Esophagus muscularis mucosa (tissue), 4 donors: ENCODE measurements at regions not wholly inside any gene's neighbourhood (a gene's known extent, or its start where the extent isn't known, plus 50 kb on each side); places are given as distances from the start of the nearest gene placed in this dataset.

ENCODE experiments used
- DNase-seq: peaks from one replicate; pipeline ENCODE4 v3.0.0-alpha.2; 2017; ENCODE audit errors: extremely low spot score
- H3K27ac ChIP-seq, 4 donors: fragments of 200-600 bp; sonication (generic); replicated peaks in 1 of 4; 1 replicate in 3 of 4; 2 replicates in 1 of 4; pipeline ENCODE4 v1.5.1; 2016 to 2019; ENCODE audit warnings: mild to moderate bottlenecking in 1 of 4
- H3K27me3 ChIP-seq, 4 donors: fragments of 200-600 bp; sonication (generic); one replicate each; pipeline versions ENCODE4 v1.5.1 to v1.6.0; 2016 to 2019
- H3K36me3 ChIP-seq, 4 donors: fragments of 200-600 bp; sonication (generic); one replicate each; pipeline ENCODE4 v1.5.1; 2016 to 2019
- H3K4me1 ChIP-seq, 4 donors: fragments of 200-600 bp; sonication (generic); one replicate each; pipeline ENCODE4 v1.5.1; 2016 to 2019
- H3K4me3 ChIP-seq, 4 donors: fragments of 200-600 bp; sonication (generic); 1 replicate in 2 of 4; 2 replicates in 2 of 4; pipeline ENCODE4 v1.5.1; 2016 to 2019; ENCODE audit warnings: mild to moderate bottlenecking in 4 of 4, moderate library complexity in 1 of 4
- H3K9me3 ChIP-seq, 4 donors: fragments of 200-600 bp; sonication (generic); 1 replicate in 3 of 4; 2 replicates in 1 of 4; pipeline ENCODE4 v1.5.1; 2016 to 2019
- EP300 ChIP-seq: sonication (generic); formaldehyde crosslinking; IDR thresholded peaks from one replicate; pipeline ENCODE4 v1.6.1; 2017; ENCODE audit warnings: antibody characterized with exemption
- POLR2A ChIP-seq: fragments of 450-650 bp; IDR thresholded peaks from one replicate; pipeline ENCODE4 v1.6.1; 2017; ENCODE audit warnings: antibody characterized with exemption, moderate library complexity, mild to moderate bottlenecking, low read depth
- POLR2AphosphoS5 ChIP-seq, 2 donors: sonication (generic); formaldehyde crosslinking; IDR thresholded peaks; one replicate each; pipeline ENCODE4 v1.6.1; 2017; ENCODE audit warnings: antibody characterized with exemption in 2 of 2
- WGBS: methylation state at CpG from one replicate; pipeline ENCODE4 v1.1.5; 2018; 5-methylcytosine and 5-hydroxymethylcytosine counted together
- intact Hi-C: fragments of 100-400 bp; cut with DNase I; formaldehyde crosslinking; loops from one replicate; pipeline ENCODE4 v1.15.1; 2023
- TF ChIP-seq, protein P1 (sequence below), 3 experiments: fragments of 200-600 bp in 2 of 3; fragments of 450-650 bp in 1 of 3; sonication (generic) in 2 of 3; IDR thresholded peaks; one replicate each; pipeline ENCODE4 v1.5.1; 2017 to 2019; ENCODE audit warnings: antibody characterized with exemption in 3 of 3, mild to moderate bottlenecking in 2 of 3, moderate library complexity in 1 of 3

DNA sequence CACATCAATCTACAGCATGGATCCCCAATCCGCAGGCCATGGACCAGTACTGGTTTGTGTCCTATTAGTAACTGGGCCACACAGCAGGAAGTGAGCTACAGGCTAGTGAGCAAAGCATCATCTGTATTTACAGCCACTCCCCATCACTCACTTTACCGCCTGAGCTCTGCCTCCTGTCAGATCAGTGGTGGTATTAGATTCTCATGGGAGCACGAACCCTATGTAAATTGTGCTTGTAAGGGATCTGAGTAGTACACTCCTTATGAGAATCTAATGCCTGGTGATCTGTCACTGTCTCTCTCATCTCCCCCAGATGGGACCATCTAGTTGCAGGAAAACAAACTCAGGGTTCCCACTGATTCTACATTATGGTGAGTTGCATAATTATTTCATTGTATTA lies 212.7 kb upstream of the FAM174A start:
- 76% methylated on average over 3 of the region's 3 CpGs for WGBS
- TF ChIP-seq, protein P1, sequence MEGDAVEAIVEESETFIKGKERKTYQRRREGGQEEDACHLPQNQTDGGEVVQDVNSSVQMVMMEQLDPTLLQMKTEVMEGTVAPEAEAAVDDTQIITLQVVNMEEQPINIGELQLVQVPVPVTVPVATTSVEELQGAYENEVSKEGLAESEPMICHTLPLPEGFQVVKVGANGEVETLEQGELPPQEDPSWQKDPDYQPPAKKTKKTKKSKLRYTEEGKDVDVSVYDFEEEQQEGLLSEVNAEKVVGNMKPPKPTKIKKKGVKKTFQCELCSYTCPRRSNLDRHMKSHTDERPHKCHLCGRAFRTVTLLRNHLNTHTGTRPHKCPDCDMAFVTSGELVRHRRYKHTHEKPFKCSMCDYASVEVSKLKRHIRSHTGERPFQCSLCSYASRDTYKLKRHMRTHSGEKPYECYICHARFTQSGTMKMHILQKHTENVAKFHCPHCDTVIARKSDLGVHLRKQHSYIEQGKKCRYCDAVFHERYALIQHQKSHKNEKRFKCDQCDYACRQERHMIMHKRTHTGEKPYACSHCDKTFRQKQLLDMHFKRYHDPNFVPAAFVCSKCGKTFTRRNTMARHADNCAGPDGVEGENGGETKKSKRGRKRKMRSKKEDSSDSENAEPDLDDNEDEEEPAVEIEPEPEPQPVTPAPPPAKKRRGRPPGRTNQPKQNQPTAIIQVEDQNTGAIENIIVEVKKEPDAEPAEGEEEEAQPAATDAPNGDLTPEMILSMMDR (IDR thresholded peaks at IDR 0.05) = no peak
- TF ChIP-seq POLR2A (no peak), POLR2AphosphoS5 (IDR thresholded peaks at IDR 0.05) (no peak), EP300 (no peak)

DNA sequence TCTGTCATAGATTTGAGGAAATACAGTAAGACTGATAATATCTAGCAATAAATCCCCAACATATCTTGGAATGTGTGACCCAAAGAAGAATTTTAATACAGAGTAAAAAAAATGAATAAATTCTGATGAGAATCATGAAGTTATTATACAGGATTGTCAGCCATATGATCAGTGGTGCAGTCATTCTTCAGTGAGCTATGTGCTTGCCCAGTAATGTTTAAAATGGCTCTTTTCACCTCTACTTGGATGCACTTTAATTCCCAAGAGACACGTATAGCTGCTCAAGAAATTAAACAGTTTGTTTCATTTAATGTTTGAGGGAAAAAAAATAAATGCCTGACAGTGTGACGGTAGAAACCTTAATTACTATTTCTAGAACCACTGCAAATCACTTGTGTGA lies 215.3 kb upstream of the FAM174A start:
- Histone ChIP-seq H3K4me1 (no peaks in the 10 kb centered on the region), H3K9me3 (peaks cover 0 to 3% (median 0%) of the 10 kb centered on the region in 4 donors), H3K27ac (no peak overlapping the region), H3K27me3 (no peaks in the 10 kb centered on the region), H3K36me3 (no peaks in the 10 kb centered on the region), H3K4me3 (no peak overlapping the region)
- no peak for DNase-seq
- intact Hi-C loops = no loop called here
- TF ChIP-seq POLR2A (no peak), POLR2AphosphoS5 (IDR thresholded peaks at IDR 0.05) (no peak), EP300 (no peak)
- TF ChIP-seq, protein P1 (IDR thresholded peaks at IDR 0.05) = no peak
- 41% methylated on average over 2 of the region's 2 CpGs for WGBS

More for the DNA sequence above, 212.7 kb upstream of the FAM174A start:
- Histone ChIP-seq H3K36me3 (no peaks in the 10 kb centered on the region), H3K4me3 (no peak overlapping the region), H3K4me1 (no peaks in the 10 kb centered on the region), H3K27ac (no peak overlapping the region), H3K9me3 (no peaks in the 10 kb centered on the region), H3K27me3 (no peaks in the 10 kb centered on the region)
- intact Hi-C loops = no loop called here
- no peak for DNase-seq

DNA sequence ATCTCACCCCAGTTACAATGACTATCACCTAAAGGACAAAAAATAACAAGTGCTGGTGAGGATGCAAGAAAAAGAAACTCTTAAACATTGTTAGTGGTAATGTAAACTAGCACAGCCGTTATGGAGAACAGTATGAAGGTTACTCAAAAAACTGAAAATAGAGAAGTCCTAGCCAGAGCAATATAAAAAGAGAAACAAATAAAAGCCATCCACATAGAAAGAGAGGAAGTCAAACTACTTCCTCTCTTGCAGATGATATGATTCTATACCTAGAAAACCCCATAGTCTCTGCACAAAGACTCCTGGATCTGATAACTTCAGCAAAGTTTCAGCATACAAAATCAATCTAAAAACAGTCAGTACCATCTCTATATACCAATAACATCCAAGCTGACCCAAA lies 221.5 kb upstream of the FAM174A start:
- 45% methylated on average over 1 of the region's 1 CpG for WGBS
- Histone ChIP-seq H3K27me3 (no peaks in the 10 kb centered on the region), H3K4me1 (no peaks in the 10 kb centered on the region), H3K27ac (no peak overlapping the region), H3K9me3 (peaks cover 0 to 8% (median 2%) of the 10 kb centered on the region in 4 donors), H3K4me3 (no peak overlapping the region), H3K36me3 (no peaks in the 10 kb centered on the region)
- DNase-seq = no peak
- TF ChIP-seq EP300 (no peak), POLR2AphosphoS5 (IDR thresholded peaks at IDR 0.05) (no peak), POLR2A (no peak)
- TF ChIP-seq, protein P1 (IDR thresholded peaks at IDR 0.05) = no peak
- intact Hi-C loops = no loop called here

DNA sequence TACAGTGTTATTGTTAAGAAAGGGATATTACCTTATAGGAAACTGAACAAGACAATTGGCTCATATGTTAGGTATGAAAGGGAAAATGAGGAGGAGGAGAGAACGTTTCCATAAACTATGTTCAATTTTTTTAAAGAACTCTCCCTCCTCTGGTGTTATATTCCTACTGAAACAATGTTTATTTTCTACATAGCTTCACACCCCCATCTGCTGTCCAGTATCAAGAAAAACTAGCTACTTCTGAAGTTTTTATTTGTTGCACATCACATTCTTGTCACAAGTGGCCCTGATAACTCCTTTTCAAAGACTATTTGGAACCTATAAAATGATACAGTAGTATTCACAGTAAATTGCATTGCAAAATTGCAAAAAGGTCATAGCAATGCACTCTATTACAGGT lies 223.4 kb upstream of the FAM174A start:
- no peaks in the 10 kb centered on the region for H3K27me3 ChIP-seq
- no peaks in the 10 kb centered on the region for H3K4me1 ChIP-seq
- intact Hi-C loops = no loop called here
- no peaks in the 10 kb centered on the region for H3K36me3 ChIP-seq
- peaks cover 0 to 8% (median 2%) of the 10 kb centered on the region in 4 donors for H3K9me3 ChIP-seq
- no peak overlapping the region for H3K27ac ChIP-seq
- no peak for TF ChIP-seq EP300
- TF ChIP-seq, protein P1 (IDR thresholded peaks at IDR 0.05) = no peak
- no peak for TF ChIP-seq POLR2A
- no peak for TF ChIP-seq POLR2AphosphoS5 (IDR thresholded peaks at IDR 0.05)
- DNase-seq = no peak
- H3K4me3 ChIP-seq = no peak overlapping the region
- WGBS = 16% methylated on average over 1 of the region's 1 CpG

DNA sequence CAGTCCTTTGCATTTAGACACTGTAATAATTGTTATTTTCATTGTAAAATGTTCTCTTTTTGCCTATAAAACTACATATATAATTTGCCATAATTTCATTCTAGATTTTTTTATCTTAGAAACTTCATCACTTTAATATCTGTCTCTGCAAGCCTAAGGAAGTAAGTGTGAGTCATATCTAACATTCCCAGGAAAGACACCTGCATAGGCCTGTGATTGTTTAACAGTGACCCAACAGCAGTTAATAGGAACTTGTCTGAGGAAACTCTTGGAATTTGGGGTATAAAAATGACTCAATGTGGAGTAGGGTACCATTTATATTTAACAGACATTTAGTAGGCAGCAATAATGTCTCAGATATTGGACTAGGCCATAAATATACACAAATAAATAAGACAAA lies 229.2 kb upstream of the FAM174A start:
- no peak for TF ChIP-seq POLR2A
- TF ChIP-seq, protein P1 (IDR thresholded peaks at IDR 0.05) = no peak
- TF ChIP-seq EP300 = no peak
- TF ChIP-seq POLR2AphosphoS5 (IDR thresholded peaks at IDR 0.05) = no peak
- Histone ChIP-seq H3K4me3 (no peak overlapping the region), H3K27me3 (no peaks in the 10 kb centered on the region), H3K36me3 (no peaks in the 10 kb centered on the region), H3K9me3 (no peaks in the 10 kb centered on the region), H3K4me1 (no peaks in the 10 kb centered on the region), H3K27ac (no peak overlapping the region)
- DNase-seq = no peak
- intact Hi-C loops = no loop called here
